ENCODE measurements at regions not wholly inside any gene's neighbourhood (a gene's known extent, or its start where the extent isn't known, plus 50 kb on each side); places are given as distances from the start of the nearest gene placed in this dataset.

- Histone ChIP-seq H3K4me2 (ENCODE audit: extremely low read depth, insufficient read depth, low read length) (no peak overlapping the region), H3K4me3 (replicated peaks in 1 of 4; ENCODE audit: control extremely low read depth in 1 of 4, insufficient read depth in 1 of 4, low read depth in 3 of 4, low read length in 4 of 4) (no peak overlapping the region), H3K4me1 (ENCODE audit: control insufficient read depth, extremely low read depth, insufficient read depth, low read length) (no peaks in the 10 kb centered on the region), H3K27ac (ENCODE audit: insufficient read depth, low read length) (no peak overlapping the region), H2AFZ (ENCODE audit: low read length) (no peak overlapping the region), H4K20me1 (ENCODE audit: control insufficient read depth, extremely low read depth, insufficient read depth, low read length) (no peaks in the 10 kb centered on the region), H3K27me3 (ENCODE audit: control insufficient read depth, insufficient read depth, low read length) (no peaks in the 10 kb centered on the region), H3K79me2 (ENCODE audit: control insufficient read depth, insufficient read depth, low read length) (no peaks in the 10 kb centered on the region), H3K36me3 (ENCODE audit: control insufficient read depth, insufficient read depth, low read length) (no peaks in the 10 kb centered on the region), H3K9me3 (ENCODE audit: control insufficient read depth, insufficient read depth, low read depth, low read length) (no peaks in the 10 kb centered on the region), H3K9ac (ENCODE audit: insufficient read depth, low read length) (no peak overlapping the region)
- DNase-seq (ENCODE audit: low read depth in 2 of 2): peak; percentile 32 to 80
- TF ChIP-seq EZH2 (IDR thresholded peaks at IDR 0.05; ENCODE audit: low read length, missing control alignments) (no peak), CTCF (conservative IDR thresholded peaks at IDR 0.05 in 1 of 2, IDR thresholded peaks at IDR 0.05 in 1 of 2; ENCODE audit: low read depth in 1 of 2, low read length in 2 of 2) (no peak)
These were observed 104.0 kb upstream of the DMRTA1 start for GRCh38 chr9:22342491-22343217.

GRCh38 chr9:22343218-22343611, 103.4 kb upstream of the DMRTA1 start:
- Histone ChIP-seq H3K9ac (ENCODE audit: insufficient read depth, low read length) (no peak overlapping the region), H3K36me3 (ENCODE audit: control insufficient read depth, insufficient read depth, low read length) (no peaks in the 10 kb centered on the region), H3K9me3 (ENCODE audit: control insufficient read depth, insufficient read depth, low read depth, low read length) (no peaks in the 10 kb centered on the region), H3K27ac (ENCODE audit: insufficient read depth, low read length) (no peak overlapping the region), H4K20me1 (ENCODE audit: control insufficient read depth, extremely low read depth, insufficient read depth, low read length) (no peaks in the 10 kb centered on the region), H3K4me2 (ENCODE audit: extremely low read depth, insufficient read depth, low read length) (no peak overlapping the region), H3K4me1 (ENCODE audit: control insufficient read depth, extremely low read depth, insufficient read depth, low read length) (no peaks in the 10 kb centered on the region), H3K4me3 (replicated peaks in 1 of 4; ENCODE audit: control extremely low read depth in 1 of 4, insufficient read depth in 1 of 4, low read depth in 3 of 4, low read length in 4 of 4) (no peak overlapping the region), H2AFZ (ENCODE audit: low read length) (no peak overlapping the region), H3K79me2 (ENCODE audit: control insufficient read depth, insufficient read depth, low read length) (no peaks in the 10 kb centered on the region), H3K27me3 (ENCODE audit: control insufficient read depth, insufficient read depth, low read length) (no peaks in the 10 kb centered on the region)
- DNase-seq (ENCODE audit: low read depth in 2 of 2): no peak
- no peak for TF ChIP-seq CTCF (conservative IDR thresholded peaks at IDR 0.05 in 1 of 2, IDR thresholded peaks at IDR 0.05 in 1 of 2; ENCODE audit: low read depth in 1 of 2, low read length in 2 of 2)
- TF ChIP-seq EZH2 (IDR thresholded peaks at IDR 0.05; ENCODE audit: low read length, missing control alignments): no peak

- no peak overlapping the region for H3K27ac ChIP-seq (ENCODE audit: insufficient read depth, low read length)
- TF ChIP-seq CTCF (conservative IDR thresholded peaks at IDR 0.05 in 1 of 2, IDR thresholded peaks at IDR 0.05 in 1 of 2; ENCODE audit: low read depth in 1 of 2, low read length in 2 of 2) (no peak), EZH2 (IDR thresholded peaks at IDR 0.05; ENCODE audit: low read length, missing control alignments) (no peak)
- DNase-seq (ENCODE audit: low read depth in 2 of 2): peak in 1 of 2 donors; percentile 45
- H3K36me3 ChIP-seq (ENCODE audit: control insufficient read depth, insufficient read depth, low read length): no peaks in the 10 kb centered on the region
- no peaks in the 10 kb centered on the region for H3K9me3 ChIP-seq (ENCODE audit: control insufficient read depth, insufficient read depth, low read depth, low read length)
- H3K4me3 ChIP-seq (replicated peaks in 1 of 4; ENCODE audit: control extremely low read depth in 1 of 4, insufficient read depth in 1 of 4, low read depth in 3 of 4, low read length in 4 of 4): no peak overlapping the region
- H3K4me2 ChIP-seq (ENCODE audit: extremely low read depth, insufficient read depth, low read length): no peak overlapping the region
- H3K4me1 ChIP-seq (ENCODE audit: control insufficient read depth, extremely low read depth, insufficient read depth, low read length): no peaks in the 10 kb centered on the region
- no peaks in the 10 kb centered on the region for H3K79me2 ChIP-seq (ENCODE audit: control insufficient read depth, insufficient read depth, low read length)
- H4K20me1 ChIP-seq (ENCODE audit: control insufficient read depth, extremely low read depth, insufficient read depth, low read length): no peaks in the 10 kb centered on the region
- H3K27me3 ChIP-seq (ENCODE audit: control insufficient read depth, insufficient read depth, low read length): no peaks in the 10 kb centered on the region
- no peak overlapping the region for H2AFZ ChIP-seq (ENCODE audit: low read length)
- H3K9ac ChIP-seq (ENCODE audit: insufficient read depth, low read length): no peak overlapping the region
These were observed 91.8 kb upstream of the DMRTA1 start for GRCh38 chr9:22354699-22355384.

Measured in fibroblast of lung (primary cell).